Activated CD4-positive, alpha-beta T cell treated with anti-CD3 and anti-CD28 coated beads for 4 hours (primary cell): ENCODE measurements at regions not wholly inside any gene's neighbourhood (a gene's known extent, or its start where the extent isn't known, plus 50 kb on each side); places are given as distances from the start of the nearest gene placed in this dataset.
A peak's percentile ranks its signal among the peaks of the same experiment; 100 is the strongest.
"Not testable (repeated sequence)": the region's sequence is repeated elsewhere in the genome, so short reads cannot be mapped to it uniquely, and the experiment has no call there.

ENCODE experiments used
- DNase-seq, 2 donors: peaks; one replicate each; pipeline ENCODE4 v3.0.0-alpha.2; 2020

GRCh38 chr14:51595881-51596455 is 55.7 kb upstream of the FRMD6 start:
- no peak for DNase-seq

GRCh38 chr14:51596488-51597117 is 55.1 kb upstream of the FRMD6 start:
- DNase-seq: peak in 1 of 2 donors; percentile 3

- DNase-seq: no peak
These were observed 54.3 kb upstream of the FRMD6 start for GRCh38 chr14:51597261-51598001.

GRCh38 chr14:51598924-51599600 is 52.6 kb upstream of the FRMD6 start:
- DNase-seq: not testable (repeated sequence)

GRCh38 chr14:51600658-51601057 is 51.1 kb upstream of the FRMD6 start:
- DNase-seq: no peak
